ENCODE measurements at regions not wholly inside any gene's neighbourhood (a gene's known extent, or its start where the extent isn't known, plus 50 kb on each side); places are given as distances from the start of the nearest gene placed in this dataset.

DNA sequence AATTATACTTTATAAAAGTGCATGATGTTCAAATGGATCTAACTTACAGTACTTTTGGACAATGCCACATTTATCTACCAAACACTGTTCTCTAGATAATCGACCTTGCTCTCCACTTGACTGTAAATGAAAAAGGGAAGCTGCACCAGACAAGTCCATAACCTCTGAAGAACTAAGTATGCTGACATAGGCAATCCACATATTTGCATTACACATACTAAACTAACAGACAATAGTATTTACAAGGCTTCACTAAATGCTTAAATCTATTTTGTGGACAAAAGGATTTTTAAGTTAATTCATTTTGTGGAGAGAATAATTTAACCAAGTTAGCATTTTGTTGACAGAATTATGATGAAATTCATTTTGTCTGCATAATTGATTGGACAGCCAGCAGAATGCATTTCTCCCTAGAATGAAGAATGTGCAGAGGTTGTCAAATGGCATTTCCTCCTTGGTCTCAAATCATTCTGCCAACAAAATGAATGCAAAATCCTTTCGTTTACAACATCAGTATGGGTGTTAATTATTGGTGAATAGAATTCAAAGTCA, 520.9 kb downstream of the CPS1 start:
- no peaks in the 10 kb centered on the region for H3K79me2 ChIP-seq (ENCODE audit: control insufficient read depth, insufficient read depth, low read length)
- FAIRE-seq (no peak), DNase-seq (ENCODE audit: low read depth, low spot score) (no peak)
- TF ChIP-seq, protein P1, sequence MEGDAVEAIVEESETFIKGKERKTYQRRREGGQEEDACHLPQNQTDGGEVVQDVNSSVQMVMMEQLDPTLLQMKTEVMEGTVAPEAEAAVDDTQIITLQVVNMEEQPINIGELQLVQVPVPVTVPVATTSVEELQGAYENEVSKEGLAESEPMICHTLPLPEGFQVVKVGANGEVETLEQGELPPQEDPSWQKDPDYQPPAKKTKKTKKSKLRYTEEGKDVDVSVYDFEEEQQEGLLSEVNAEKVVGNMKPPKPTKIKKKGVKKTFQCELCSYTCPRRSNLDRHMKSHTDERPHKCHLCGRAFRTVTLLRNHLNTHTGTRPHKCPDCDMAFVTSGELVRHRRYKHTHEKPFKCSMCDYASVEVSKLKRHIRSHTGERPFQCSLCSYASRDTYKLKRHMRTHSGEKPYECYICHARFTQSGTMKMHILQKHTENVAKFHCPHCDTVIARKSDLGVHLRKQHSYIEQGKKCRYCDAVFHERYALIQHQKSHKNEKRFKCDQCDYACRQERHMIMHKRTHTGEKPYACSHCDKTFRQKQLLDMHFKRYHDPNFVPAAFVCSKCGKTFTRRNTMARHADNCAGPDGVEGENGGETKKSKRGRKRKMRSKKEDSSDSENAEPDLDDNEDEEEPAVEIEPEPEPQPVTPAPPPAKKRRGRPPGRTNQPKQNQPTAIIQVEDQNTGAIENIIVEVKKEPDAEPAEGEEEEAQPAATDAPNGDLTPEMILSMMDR (optimal IDR thresholded peaks at IDR 0.05 in 1 of 3, IDR thresholded peaks at IDR 0.05 in 1 of 3, conservative IDR thresholded peaks at IDR 0.05 in 1 of 3; ENCODE audit: extremely low read depth in 1 of 3, insufficient read depth in 2 of 3, low read length in 3 of 3): no peak
- no peak for TF ChIP-seq EZH2 (IDR thresholded peaks at IDR 0.05; ENCODE audit: low read length)
- H3K4me3 ChIP-seq (ENCODE audit: control insufficient read depth in 2 of 3, extremely low read depth in 1 of 3, insufficient read depth in 2 of 3, low read depth in 1 of 3, low read length in 3 of 3): no peak overlapping the region
- no peak overlapping the region for H2AFZ ChIP-seq (ENCODE audit: control insufficient read depth, low read length)
- no peaks in the 10 kb centered on the region for H3K9me3 ChIP-seq (ENCODE audit: control insufficient read depth, low read depth, low read length)
- H3K4me1 ChIP-seq (ENCODE audit: control insufficient read depth, extremely low read depth, insufficient read depth, low read length): no peaks in the 10 kb centered on the region
- H3K9me1 ChIP-seq (ENCODE audit: control insufficient read depth, extremely low read depth, insufficient read depth, low read length): no peaks in the 10 kb centered on the region
- no peak overlapping the region for H3K4me2 ChIP-seq (ENCODE audit: control insufficient read depth, extremely low read depth, insufficient read depth, low read depth, low read length)
- H3K27ac ChIP-seq (ENCODE audit: control insufficient read depth, insufficient read depth, low read length): no peak overlapping the region
- no peaks in the 10 kb centered on the region for H4K20me1 ChIP-seq (ENCODE audit: control insufficient read depth, extremely low read depth, insufficient read depth, low read length)
- no peak overlapping the region for H3K9ac ChIP-seq (ENCODE audit: control insufficient read depth, extremely low read depth, insufficient read depth, low read length)
- H3K27me3 ChIP-seq (ENCODE audit: control insufficient read depth, extremely low read depth, insufficient read depth, low read length): no peaks in the 10 kb centered on the region
- dilution Hi-C loops (cut with MboI; ENCODE audit: extremely low pct_ligation_motif_present, low sequenced_read_pairs): no loop called here
- no peaks in the 10 kb centered on the region for H3K36me3 ChIP-seq (ENCODE audit: control insufficient read depth in 2 of 2, extremely low read depth in 1 of 2, insufficient read depth in 2 of 2, low read length in 2 of 2)

DNA sequence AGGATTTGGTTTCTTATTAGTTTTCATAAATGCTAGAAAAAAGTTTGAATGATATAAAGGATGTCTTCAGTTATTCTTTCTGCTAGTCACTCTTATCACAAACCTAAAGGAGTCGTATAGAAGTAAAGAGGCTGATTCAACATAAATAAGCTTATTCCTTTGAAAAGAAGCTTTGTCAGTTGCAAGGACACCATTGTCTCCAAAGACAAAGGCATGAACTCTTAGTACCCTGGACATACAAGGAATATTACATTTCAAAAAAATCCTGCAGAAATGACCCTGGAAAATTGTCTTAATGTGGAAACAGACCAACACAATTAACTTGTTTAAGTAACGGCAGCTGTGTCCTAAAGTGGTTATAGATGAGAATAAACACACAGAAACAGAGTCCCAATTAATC, 528.0 kb downstream of the CPS1 start:
- H3K4me1 ChIP-seq (ENCODE audit: control insufficient read depth, extremely low read depth, insufficient read depth, low read length): no peaks in the 10 kb centered on the region
- H4K20me1 ChIP-seq (ENCODE audit: control insufficient read depth, extremely low read depth, insufficient read depth, low read length): no peaks in the 10 kb centered on the region
- no peaks in the 10 kb centered on the region for H3K79me2 ChIP-seq (ENCODE audit: control insufficient read depth, insufficient read depth, low read length)
- H3K27ac ChIP-seq (ENCODE audit: control insufficient read depth, insufficient read depth, low read length): no peak overlapping the region
- no peaks in the 10 kb centered on the region for H3K36me3 ChIP-seq (ENCODE audit: control insufficient read depth in 2 of 2, extremely low read depth in 1 of 2, insufficient read depth in 2 of 2, low read length in 2 of 2)
- H3K4me2 ChIP-seq (ENCODE audit: control insufficient read depth, extremely low read depth, insufficient read depth, low read depth, low read length): no peak overlapping the region
- no peak overlapping the region for H2AFZ ChIP-seq (ENCODE audit: control insufficient read depth, low read length)
- H3K9me1 ChIP-seq (ENCODE audit: control insufficient read depth, extremely low read depth, insufficient read depth, low read length): no peaks in the 10 kb centered on the region
- no peaks in the 10 kb centered on the region for H3K9me3 ChIP-seq (ENCODE audit: control insufficient read depth, low read depth, low read length)
- no peak for DNase-seq (ENCODE audit: low read depth, low spot score)
- no peak overlapping the region for H3K9ac ChIP-seq (ENCODE audit: control insufficient read depth, extremely low read depth, insufficient read depth, low read length)
- TF ChIP-seq, protein P1 (optimal IDR thresholded peaks at IDR 0.05 in 1 of 3, IDR thresholded peaks at IDR 0.05 in 1 of 3, conservative IDR thresholded peaks at IDR 0.05 in 1 of 3; ENCODE audit: extremely low read depth in 1 of 3, insufficient read depth in 2 of 3, low read length in 3 of 3): no peak
- no peak for TF ChIP-seq EZH2 (IDR thresholded peaks at IDR 0.05; ENCODE audit: low read length)
- no peak overlapping the region for H3K4me3 ChIP-seq (ENCODE audit: control insufficient read depth in 2 of 3, extremely low read depth in 1 of 3, insufficient read depth in 2 of 3, low read depth in 1 of 3, low read length in 3 of 3)
- H3K27me3 ChIP-seq (ENCODE audit: control insufficient read depth, extremely low read depth, insufficient read depth, low read length): no peaks in the 10 kb centered on the region
- dilution Hi-C loops (cut with MboI; ENCODE audit: extremely low pct_ligation_motif_present, low sequenced_read_pairs): no loop called here
- FAIRE-seq: no peak

All from keratinocyte (primary cell).